PC-3 (cell line): ENCODE measurements at regions not wholly inside any gene's neighbourhood (a gene's known extent, or its start where the extent isn't known, plus 50 kb on each side); places are given as distances from the start of the nearest gene placed in this dataset.

Experiments used
- ATAC-seq: fragments of 200-7000 bp; cut with Tn5 transposase; 2 replicates; pipeline ENCODE4 v1.9.1; 2020; ENCODE audit warnings: mild to moderate bottlenecking, moderate library complexity
- BruUV-seq: library from RNA; stranded (reverse); fragments of 400-500 nt; replicated peaks from 2 replicates; lab custom pipeline; 2021; lab: Mats Ljungman, UMichigan
- CTCF ChIA-PET: fragments of 300-600 bp; sonication (Branson Sonifier 250); formaldehyde crosslinking; loops from one replicate; lab custom pipeline; 2022; ENCODE audit warnings: antibody characterized with exemption; lab: Charles Lee
- POLR2A ChIA-PET: fragments of 300-600 bp; sonication (Branson Sonifier 250); formaldehyde crosslinking; loops from one replicate; lab custom pipeline; 2022; ENCODE audit warnings: antibody characterized with exemption; ENCODE audit not compliant: unreplicated experiment; lab: Charles Lee
- DNase-seq: peaks from one replicate; pipeline ENCODE4 v3.0.0-alpha.2; 2015
- H2AFZ ChIP-seq: fragments of 300-600 bp; sonication (generic); 2 replicates; pipeline ENCODE4 v1.6.0; 2016; ENCODE audit warnings: antibody characterized with exemption, low read length
- H3F3A ChIP-seq: fragments of 300-600 bp; sonication (generic); one replicate; pipeline ENCODE4 v1.6.0; 2017; ENCODE audit warnings: antibody characterized with exemption, low read length, control low read depth, mild to moderate bottlenecking; ENCODE audit not compliant: unreplicated experiment
- H3K27ac ChIP-seq: fragments of 300-600 bp; sonication (generic); 2 replicates; pipeline ENCODE4 v1.5.1; 2016; ENCODE audit warnings: mild to moderate bottlenecking, low read length
- H3K27me3 ChIP-seq: fragments of 300-600 bp; sonication (generic); 2 replicates; pipeline ENCODE4 v1.6.1; 2016; ENCODE audit warnings: low read length, mixed read lengths
- H3K36me3 ChIP-seq: fragments of 300-600 bp; sonication (generic); 2 replicates; pipeline ENCODE4 v1.6.1; 2016; ENCODE audit warnings: low read depth, mixed run types, low read length, mixed read lengths
- H3K4me1 ChIP-seq: fragments of 300-600 bp; sonication (generic); 2 replicates; pipeline ENCODE4 v1.5.1; 2016; ENCODE audit warnings: low read length; ENCODE audit not compliant: insufficient read depth
- H3K4me2 ChIP-seq: fragments of 300-600 bp; sonication (generic); 2 replicates; pipeline ENCODE4 v1.6.0; 2016; ENCODE audit warnings: low read length
- H3K4me3 ChIP-seq: fragments of 300-600 bp; sonication (generic); 2 replicates; pipeline ENCODE4 v1.5.1; 2016; ENCODE audit warnings: mild to moderate bottlenecking, low read length, mixed read lengths
- H3K79me2 ChIP-seq: fragments of 300-600 bp; sonication (generic); 2 replicates; pipeline ENCODE4 v1.6.1; 2017; ENCODE audit warnings: low read length, mixed read lengths
- H3K9ac ChIP-seq: fragments of 300-600 bp; sonication (generic); 2 replicates; pipeline ENCODE4 v1.6.0; 2016; ENCODE audit warnings: mild to moderate bottlenecking, low read length
- H3K9me2 ChIP-seq: fragments of 300-600 bp; sonication (generic); replicated peaks from 2 replicates; pipeline ENCODE4 v1.6.1; 2016; ENCODE audit warnings: mixed run types, low read length, mixed read lengths
- H3K9me3 ChIP-seq: fragments of 300-600 bp; sonication (generic); 2 replicates; pipeline ENCODE4 v1.6.1; 2016; ENCODE audit warnings: low read length, mixed read lengths
- H4K20me1 ChIP-seq: fragments of 300-600 bp; sonication (generic); 2 replicates; pipeline ENCODE4 v1.6.1; 2016; ENCODE audit warnings: low read length, mixed read lengths
- EZH2 ChIP-seq: fragments of 300-600 bp; sonication (generic); IDR thresholded peaks from one replicate; pipeline ENCODE4 v1.6.1; 2017; ENCODE audit warnings: antibody characterized with exemption, mild to moderate bottlenecking, low read length; ENCODE audit not compliant: unreplicated experiment
- EZH2phosphoT487 ChIP-seq: fragments of 300-600 bp; sonication (generic); IDR thresholded peaks from 2 replicates; pipeline ENCODE4 v1.6.1; 2018; ENCODE audit warnings: mild to moderate bottlenecking, antibody characterized with exemption, low read length, borderline replicate concordance
- intact Hi-C: fragments of 100-400 bp; cut with micrococcal nuclease; formaldehyde crosslinking; loops from 2 replicates; pipeline ENCODE4 v1.9.0; 2023
- TF ChIP-seq, protein P1 (sequence below): fragments of 300-600 bp; sonication (generic); conservative IDR thresholded peaks from 2 replicates; pipeline ENCODE4 v1.5.1; 2017; ENCODE audit warnings: antibody characterized with exemption, low read depth, mild to moderate bottlenecking, low read length

DNA sequence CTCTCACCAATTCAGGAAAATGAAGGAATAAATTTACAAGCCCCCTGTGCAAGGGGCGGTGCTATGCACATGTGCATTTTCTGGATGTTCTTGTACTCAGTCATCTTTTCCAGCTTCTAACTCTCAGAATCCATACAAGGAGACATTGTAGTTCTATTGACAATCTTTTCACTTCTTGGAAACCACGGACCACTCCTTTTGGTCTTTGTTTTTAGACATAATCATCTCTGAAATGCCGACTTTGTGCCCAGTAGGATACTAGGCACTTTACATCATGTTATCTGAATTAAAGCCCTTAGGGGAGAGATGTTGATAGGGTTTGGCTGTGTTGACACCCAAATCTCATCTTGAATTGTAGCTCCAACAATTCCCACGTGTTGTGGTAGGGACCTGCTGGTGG lies 322.6 kb upstream of the WWC1 start:
- Histone ChIP-seq H2AFZ (no peak overlapping the region), H3K4me1 (no peaks in the 10 kb centered on the region), H3K9me3 (no peaks in the 10 kb centered on the region), H3K27ac (no peak overlapping the region), H3K9me2 (no peaks in the 10 kb centered on the region), H4K20me1 (no peaks in the 10 kb centered on the region), H3F3A (no peaks in the 10 kb centered on the region), H3K4me3 (no peak overlapping the region), H3K9ac (no peak overlapping the region), H3K27me3 (peaks cover 35% of the 10 kb centered on the region), H3K4me2 (no peak overlapping the region), H3K79me2 (no peaks in the 10 kb centered on the region), H3K36me3 (no peaks in the 10 kb centered on the region)
- ATAC-seq = no peak
- CTCF ChIA-PET = no interaction called here
- intact Hi-C loops = no loop called here
- POLR2A ChIA-PET = no interaction called here
- DNase-seq = no peak
- BruUV-seq = no TSS peak
- TF ChIP-seq, protein P1, sequence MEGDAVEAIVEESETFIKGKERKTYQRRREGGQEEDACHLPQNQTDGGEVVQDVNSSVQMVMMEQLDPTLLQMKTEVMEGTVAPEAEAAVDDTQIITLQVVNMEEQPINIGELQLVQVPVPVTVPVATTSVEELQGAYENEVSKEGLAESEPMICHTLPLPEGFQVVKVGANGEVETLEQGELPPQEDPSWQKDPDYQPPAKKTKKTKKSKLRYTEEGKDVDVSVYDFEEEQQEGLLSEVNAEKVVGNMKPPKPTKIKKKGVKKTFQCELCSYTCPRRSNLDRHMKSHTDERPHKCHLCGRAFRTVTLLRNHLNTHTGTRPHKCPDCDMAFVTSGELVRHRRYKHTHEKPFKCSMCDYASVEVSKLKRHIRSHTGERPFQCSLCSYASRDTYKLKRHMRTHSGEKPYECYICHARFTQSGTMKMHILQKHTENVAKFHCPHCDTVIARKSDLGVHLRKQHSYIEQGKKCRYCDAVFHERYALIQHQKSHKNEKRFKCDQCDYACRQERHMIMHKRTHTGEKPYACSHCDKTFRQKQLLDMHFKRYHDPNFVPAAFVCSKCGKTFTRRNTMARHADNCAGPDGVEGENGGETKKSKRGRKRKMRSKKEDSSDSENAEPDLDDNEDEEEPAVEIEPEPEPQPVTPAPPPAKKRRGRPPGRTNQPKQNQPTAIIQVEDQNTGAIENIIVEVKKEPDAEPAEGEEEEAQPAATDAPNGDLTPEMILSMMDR = no peak
- TF ChIP-seq EZH2phosphoT487 = no peak
- no peak for TF ChIP-seq EZH2

- Histone ChIP-seq H3K79me2 (no peaks in the 10 kb centered on the region), H3K9me2 (no peaks in the 10 kb centered on the region), H3K4me3 (no peak overlapping the region), H3K9me3 (no peaks in the 10 kb centered on the region), H3F3A (no peaks in the 10 kb centered on the region), H3K36me3 (no peaks in the 10 kb centered on the region), H3K4me2 (no peak overlapping the region), H2AFZ (no peak overlapping the region), H3K9ac (no peak overlapping the region), H4K20me1 (no peaks in the 10 kb centered on the region), H3K27ac (no peak overlapping the region), H3K27me3 (peaks cover 36% of the 10 kb centered on the region), H3K4me1 (no peaks in the 10 kb centered on the region)
- DNase-seq (no peak), ATAC-seq (no peak)
- intact Hi-C loops = no loop called here
- POLR2A ChIA-PET = no interaction called here
- CTCF ChIA-PET = no interaction called here
- TF ChIP-seq EZH2 (no peak), EZH2phosphoT487 (no peak)
- TF ChIP-seq, protein P1 = no peak
- no TSS peak for BruUV-seq
Observed at GRCh38 chr5:167969998-167970397, 321.4 kb upstream of the WWC1 start.

DNA sequence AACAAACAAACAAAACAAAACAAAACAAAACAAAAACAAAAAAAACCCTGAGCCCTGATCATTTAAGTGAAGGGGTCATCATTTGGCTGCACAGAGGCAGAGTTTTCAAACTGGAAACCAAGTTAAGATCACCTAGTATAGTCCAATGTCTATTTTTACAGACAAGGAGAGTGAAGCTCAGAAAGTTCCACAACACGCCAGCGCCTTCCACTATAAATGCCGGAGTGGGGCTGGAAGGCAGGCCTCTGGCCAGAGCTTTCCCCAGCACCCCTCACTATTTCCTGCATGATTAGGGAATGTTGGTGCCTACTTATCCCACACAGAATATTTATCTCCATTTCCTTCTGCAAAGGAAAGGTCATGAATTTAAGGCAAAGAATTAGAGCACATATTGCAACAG lies 319.7 kb upstream of the WWC1 start:
- no peaks in the 10 kb centered on the region for H3K36me3 ChIP-seq
- no peaks in the 10 kb centered on the region for H3F3A ChIP-seq
- ATAC-seq (no peak), DNase-seq (no peak)
- intact Hi-C loops = no loop called here
- no peak overlapping the region for H2AFZ ChIP-seq
- no peaks in the 10 kb centered on the region for H3K9me3 ChIP-seq
- H3K27ac ChIP-seq = no peak overlapping the region
- CTCF ChIA-PET = no interaction called here
- H3K9ac ChIP-seq = no peak overlapping the region
- H4K20me1 ChIP-seq = no peaks in the 10 kb centered on the region
- H3K79me2 ChIP-seq = no peaks in the 10 kb centered on the region
- POLR2A ChIA-PET = no interaction called here
- H3K4me2 ChIP-seq = no peak overlapping the region
- no peak overlapping the region for H3K4me3 ChIP-seq
- no peaks in the 10 kb centered on the region for H3K4me1 ChIP-seq
- no peaks in the 10 kb centered on the region for H3K9me2 ChIP-seq
- no peak for TF ChIP-seq EZH2phosphoT487
- no TSS peak for BruUV-seq
- H3K27me3 ChIP-seq = peaks cover 39% of the 10 kb centered on the region
